A549 (cell line): ENCODE measurements at regions not wholly inside any gene's neighbourhood (a gene's known extent, or its start where the extent isn't known, plus 50 kb on each side); places are given as distances from the start of the nearest gene placed in this dataset.

ENCODE experiments used
- ATAC-seq, 2 experiments: fragments of 200-7000 bp in 1 of 2; fragments of >200 bp in 1 of 2; cut with Nextera tagmentation in 1 of 2; cut with Tn5 transposase in 1 of 2; 3 replicates each; pipeline versions ENCODE4 v1.8.0 to v1.9.1; 2018 to 2020; ENCODE audit warnings: mild to moderate bottlenecking in 1 of 2, moderate library complexity in 1 of 2
- CTCF ChIA-PET: fragments of 300-600 bp; sonication (Branson Sonifier 250); formaldehyde crosslinking; extraction: SDS; loops from one replicate; lab custom pipeline; 2021; ENCODE audit warnings: antibody characterized with exemption, inconsistent platforms; lab: Yijun Ruan, JAX
- POLR2A ChIA-PET: fragments of 350-600 bp; formaldehyde crosslinking; extraction: SDS; loops from one replicate; lab custom pipeline; 2021; ENCODE audit warnings: antibody characterized with exemption, inconsistent platforms; lab: Yijun Ruan, JAX
- DNase-seq, 2 experiments: peaks; one replicate each; pipeline versions ENCODE4 v3.0.0 to v3.0.0-alpha.2; 2011 to 2016; ENCODE audit warnings: low read depth in 1 of 2, low spot score in 1 of 2
- FAIRE-seq: peaks from 2 replicates; lab custom pipeline; 2011; peaks lifted over from hg19 to GRCh38; lab: Jason Lieb, UNC
- H3K27ac ChIP-seq, 2 experiments: fragments of >200 bp; sonication (Bioruptor Twin); formaldehyde crosslinking; 3 replicates each; pipeline ENCODE4 v1.5.1; 2016 to 2017
- H3K4me1 ChIP-seq: fragments of >200 bp; sonication (Bioruptor Twin); formaldehyde crosslinking; 3 replicates; pipeline ENCODE4 v1.6.1; 2016
- H3K4me2 ChIP-seq: fragments of >200 bp; sonication (Bioruptor Twin); formaldehyde crosslinking; 3 replicates; pipeline ENCODE4 v1.6.1; 2016
- H3K4me3 ChIP-seq: fragments of >200 bp; sonication (Bioruptor Twin); formaldehyde crosslinking; 3 replicates; pipeline ENCODE4 v1.5.1; 2016
- H3K9me3 ChIP-seq: fragments of >200 bp; sonication (Bioruptor Twin); formaldehyde crosslinking; 3 replicates; pipeline ENCODE4 v1.6.1; 2016
- FOSB ChIP-seq: fragments of 250-450 bp; sonication (Bioruptor Pico); IDR thresholded peaks from 2 replicates; pipeline ENCODE4 v1.5.0; 2020; ENCODE audit warnings: mild to moderate bottlenecking, moderate library complexity
- HOXA7 ChIP-seq: fragments of 250-450 bp; sonication (Bioruptor Pico); IDR thresholded peaks from 2 replicates; pipeline ENCODE4 v1.5.0; 2020; ENCODE audit warnings: mild to moderate bottlenecking, moderate library complexity
- HOXB13 ChIP-seq: fragments of 250-450 bp; sonication (Bioruptor Pico); IDR thresholded peaks from 2 replicates; pipeline ENCODE4 v1.5.0; 2020; ENCODE audit warnings: low read depth, mild to moderate bottlenecking, moderate library complexity
- JUNB ChIP-seq: fragments of >200 bp; sonication (Bioruptor Twin); formaldehyde crosslinking; IDR thresholded peaks from 2 replicates; pipeline ENCODE4 v1.6.1; 2016
- KDM5A ChIP-seq: fragments of 200-600 bp; sonication (generic); IDR thresholded peaks from 2 replicates; pipeline ENCODE4 v1.6.1; 2016; ENCODE audit warnings: antibody characterized with exemption, mild to moderate bottlenecking
- MAZ ChIP-seq: fragments of 150-350 bp; IDR thresholded peaks from 2 replicates; pipeline ENCODE4 v1.6.1; 2014; ENCODE audit warnings: antibody characterized with exemption, low read depth, low read length, borderline replicate concordance
- NPAS2 ChIP-seq: fragments of 250-450 bp; sonication (Bioruptor Pico); IDR thresholded peaks from 2 replicates; pipeline ENCODE4 v1.8.0; 2022; ENCODE audit warnings: mild to moderate bottlenecking, moderate library complexity, borderline replicate concordance
- PHF8 ChIP-seq: fragments of 200-600 bp; sonication (generic); IDR thresholded peaks from 2 replicates; pipeline ENCODE4 v1.6.1; 2016; ENCODE audit warnings: low read depth, mild to moderate bottlenecking, antibody characterized with exemption, moderate library complexity, borderline replicate concordance
- POLR2AphosphoS2 ChIP-seq: conservative IDR thresholded peaks from 2 replicates; pipeline ENCODE4 v1.6.1; 2012; ENCODE audit warnings: low read length, improper control_type of control experiment, inconsistent platforms
- RAD21 ChIP-seq, 2 experiments: fragments of >200 bp in 1 of 2; sonication (Bioruptor Twin) in 1 of 2; formaldehyde crosslinking in 1 of 2; IDR thresholded peaks in 1 of 2; conservative IDR thresholded peaks in 1 of 2; 2 replicates in 1 of 2; 3 replicates in 1 of 2; pipeline ENCODE4 v1.6.1; 2012 to 2018; ENCODE audit warnings: inconsistent platforms in 1 of 2
- RCOR1 ChIP-seq: fragments of 150-350 bp; IDR thresholded peaks from 2 replicates; pipeline ENCODE4 v1.6.1; 2014; ENCODE audit warnings: antibody characterized with exemption, low read length, low read depth
- RFX5 ChIP-seq: fragments of 450-650 bp; IDR thresholded peaks from 2 replicates; pipeline ENCODE4 v1.7.1; 2014; ENCODE audit warnings: antibody characterized with exemption, mild to moderate bottlenecking, moderate library complexity
- RNF2 ChIP-seq: fragments of 200-600 bp; sonication (generic); IDR thresholded peaks from 2 replicates; pipeline ENCODE4 v1.6.1; 2016; ENCODE audit warnings: low read depth, mild to moderate bottlenecking, antibody characterized with exemption, moderate library complexity, borderline replicate concordance
- SMC3 ChIP-seq: fragments of >200 bp; sonication (Bioruptor Twin); formaldehyde crosslinking; IDR thresholded peaks from 3 replicates; pipeline ENCODE4 v1.6.1; 2018; ENCODE audit warnings: inconsistent platforms
- SREBF2 ChIP-seq: fragments of 450-650 bp; IDR thresholded peaks from 2 replicates; pipeline ENCODE4 v1.6.1; 2014; ENCODE audit warnings: mild to moderate bottlenecking, moderate library complexity
- TFCP2L1 ChIP-seq: fragments of 250-450 bp; sonication (Bioruptor Pico); IDR thresholded peaks from 2 replicates; pipeline ENCODE4 v1.5.0; 2021; ENCODE audit warnings: mild to moderate bottlenecking
- TP53 ChIP-seq: fragments of 250-450 bp; sonication (Bioruptor Pico); IDR thresholded peaks from 2 replicates; pipeline ENCODE4 v1.5.0; 2021; ENCODE audit warnings: mild to moderate bottlenecking, moderate library complexity
- WGBS: methylation state at CpG from one replicate; pipeline ENCODE4 v1.1.6; 2017; ENCODE audit errors: missing lambda C conversion rate; 5-methylcytosine and 5-hydroxymethylcytosine counted together
- TF ChIP-seq, protein P1 (sequence below): fragments of >200 bp; sonication (Bioruptor Twin); formaldehyde crosslinking; IDR thresholded peaks from 3 replicates; pipeline ENCODE4 v1.6.1; 2016
- TF ChIP-seq, protein P2 (sequence below): fragments of 150-350 bp; IDR thresholded peaks from 2 replicates; pipeline ENCODE4 v1.6.1; 2014; ENCODE audit warnings: low read depth, mild to moderate bottlenecking, low read length
- TF ChIP-seq, protein P3 (sequence below): fragments of >200 bp; sonication (Bioruptor Twin); formaldehyde crosslinking; IDR thresholded peaks from 2 replicates; pipeline ENCODE4 v1.6.1; 2016
- TF ChIP-seq, protein P4 (sequence below): fragments of >200 bp; sonication (Bioruptor Twin); formaldehyde crosslinking; IDR thresholded peaks from 3 replicates; pipeline ENCODE4 v1.5.1; 2016

DNA sequence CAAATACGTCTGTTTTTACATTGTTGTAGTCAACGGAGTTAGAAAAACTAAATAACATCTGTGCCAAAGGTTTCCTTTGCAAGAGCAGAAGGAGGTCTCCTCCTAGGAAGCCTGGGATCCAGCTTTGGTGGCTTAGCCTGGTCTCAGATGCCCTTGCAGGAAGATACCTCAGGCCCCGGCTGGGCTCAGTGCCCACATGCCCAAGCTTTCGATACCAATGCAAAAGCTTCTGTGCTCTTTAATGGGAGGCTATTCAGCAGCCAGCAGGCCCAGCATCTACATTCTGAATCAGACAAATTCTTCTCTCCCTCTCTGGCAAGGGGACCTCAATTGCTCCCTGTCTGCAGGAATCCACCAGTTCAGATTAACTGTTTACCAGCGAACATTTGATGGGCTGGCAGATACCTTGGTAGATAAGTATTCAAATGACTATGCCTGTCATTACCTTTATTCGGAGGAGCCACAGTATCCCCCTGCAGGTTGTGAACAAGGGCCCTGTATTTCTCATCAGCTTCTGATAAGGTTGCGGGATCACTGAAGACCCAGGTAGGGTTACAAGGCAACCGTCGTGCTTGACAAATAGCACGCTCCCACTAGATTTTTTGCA lies 180.1 kb upstream of the KBTBD8 start:
- ChIA-PET POLR2A (no interaction called here), CTCF (interaction anchor here (1.3 to 9.8 kb wide), 4 partner anchors 14 to 564 kb away, joined by 4 to 157 read pairs (median 18); no protein-coding TSS in a partner anchor)
- no peak overlapping the region for H3K4me2 ChIP-seq
- FAIRE-seq: no peak
- WGBS: 59% methylated on average over 10 of the region's 10 CpGs
- no peak for DNase-seq
- no peak for ATAC-seq
- H3K4me1 ChIP-seq: no peaks in the 10 kb centered on the region
- H3K4me3 ChIP-seq: no peak overlapping the region
- H3K9me3 ChIP-seq: no peaks in the 10 kb centered on the region
- TF ChIP-seq PHF8: no peak
- TF ChIP-seq, protein P1, sequence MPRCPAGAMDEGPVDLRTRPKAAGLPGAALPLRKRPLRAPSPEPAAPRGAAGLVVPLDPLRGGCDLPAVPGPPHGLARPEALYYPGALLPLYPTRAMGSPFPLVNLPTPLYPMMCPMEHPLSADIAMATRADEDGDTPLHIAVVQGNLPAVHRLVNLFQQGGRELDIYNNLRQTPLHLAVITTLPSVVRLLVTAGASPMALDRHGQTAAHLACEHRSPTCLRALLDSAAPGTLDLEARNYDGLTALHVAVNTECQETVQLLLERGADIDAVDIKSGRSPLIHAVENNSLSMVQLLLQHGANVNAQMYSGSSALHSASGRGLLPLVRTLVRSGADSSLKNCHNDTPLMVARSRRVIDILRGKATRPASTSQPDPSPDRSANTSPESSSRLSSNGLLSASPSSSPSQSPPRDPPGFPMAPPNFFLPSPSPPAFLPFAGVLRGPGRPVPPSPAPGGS: no peak
- TF ChIP-seq RNF2: no peak
- TF ChIP-seq, all 56 proteins: peak for 0
- H3K27ac ChIP-seq: no peak overlapping the region

DNA sequence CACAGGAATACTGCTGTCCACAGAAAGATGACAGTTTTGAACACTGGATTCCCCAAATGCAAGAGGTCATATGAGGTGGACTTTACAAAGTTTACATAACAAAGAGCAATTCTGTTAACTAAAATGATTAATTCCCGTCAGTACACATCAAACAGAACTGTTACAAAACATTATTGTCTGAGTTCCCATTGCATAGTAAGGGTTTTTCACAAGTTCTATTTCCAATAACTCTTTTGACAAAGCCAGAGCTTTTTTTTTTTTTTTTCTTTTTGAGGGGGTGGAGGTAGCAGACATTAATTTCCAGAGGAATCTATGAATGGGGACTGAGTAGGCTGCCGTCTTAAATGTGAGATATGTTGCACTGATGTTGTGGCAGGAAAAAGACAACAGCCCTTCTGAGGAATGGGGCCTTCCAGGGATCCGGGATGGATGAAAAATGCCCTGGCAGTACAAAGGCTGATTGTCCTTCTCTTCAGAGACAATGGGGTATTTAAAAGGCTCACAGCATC lies 178.1 kb upstream of the KBTBD8 start:
- WGBS: 56% methylated on average over 3 of the region's 3 CpGs
- H3K9me3 ChIP-seq: no peaks in the 10 kb centered on the region
- ATAC-seq (no peak), FAIRE-seq (no peak), DNase-seq (no peak)
- ChIA-PET POLR2A (no interaction called here), CTCF (interaction anchor here (1.1 to 9.8 kb wide), 4 partner anchors 12 to 567 kb away, joined by 3 to 157 read pairs (median 28); no protein-coding TSS in a partner anchor)
- no peak overlapping the region for H3K4me3 ChIP-seq
- H3K27ac ChIP-seq: no peak overlapping the region
- TF ChIP-seq SREBF2 (no peak), RFX5 (no peak), JUNB (no peak), MAZ (no peak), KDM5A (no peak), TFCP2L1 (CRISPR knock-in tag) (no peak), HOXB13 (no peak), POLR2AphosphoS2 (no peak), HOXA7 (CRISPR knock-in tag) (no peak), RCOR1 (no peak)
- TF ChIP-seq, protein P2, sequence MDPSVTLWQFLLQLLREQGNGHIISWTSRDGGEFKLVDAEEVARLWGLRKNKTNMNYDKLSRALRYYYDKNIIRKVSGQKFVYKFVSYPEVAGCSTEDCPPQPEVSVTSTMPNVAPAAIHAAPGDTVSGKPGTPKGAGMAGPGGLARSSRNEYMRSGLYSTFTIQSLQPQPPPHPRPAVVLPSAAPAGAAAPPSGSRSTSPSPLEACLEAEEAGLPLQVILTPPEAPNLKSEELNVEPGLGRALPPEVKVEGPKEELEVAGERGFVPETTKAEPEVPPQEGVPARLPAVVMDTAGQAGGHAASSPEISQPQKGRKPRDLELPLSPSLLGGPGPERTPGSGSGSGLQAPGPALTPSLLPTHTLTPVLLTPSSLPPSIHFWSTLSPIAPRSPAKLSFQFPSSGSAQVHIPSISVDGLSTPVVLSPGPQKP: no peak
- TF ChIP-seq, protein P3, sequence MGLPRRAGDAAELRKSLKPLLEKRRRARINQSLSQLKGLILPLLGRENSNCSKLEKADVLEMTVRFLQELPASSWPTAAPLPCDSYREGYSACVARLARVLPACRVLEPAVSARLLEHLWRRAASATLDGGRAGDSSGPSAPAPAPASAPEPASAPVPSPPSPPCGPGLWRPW: no peak
- no peak overlapping the region for H3K4me2 ChIP-seq
- H3K4me1 ChIP-seq: no peaks in the 10 kb centered on the region

DNA sequence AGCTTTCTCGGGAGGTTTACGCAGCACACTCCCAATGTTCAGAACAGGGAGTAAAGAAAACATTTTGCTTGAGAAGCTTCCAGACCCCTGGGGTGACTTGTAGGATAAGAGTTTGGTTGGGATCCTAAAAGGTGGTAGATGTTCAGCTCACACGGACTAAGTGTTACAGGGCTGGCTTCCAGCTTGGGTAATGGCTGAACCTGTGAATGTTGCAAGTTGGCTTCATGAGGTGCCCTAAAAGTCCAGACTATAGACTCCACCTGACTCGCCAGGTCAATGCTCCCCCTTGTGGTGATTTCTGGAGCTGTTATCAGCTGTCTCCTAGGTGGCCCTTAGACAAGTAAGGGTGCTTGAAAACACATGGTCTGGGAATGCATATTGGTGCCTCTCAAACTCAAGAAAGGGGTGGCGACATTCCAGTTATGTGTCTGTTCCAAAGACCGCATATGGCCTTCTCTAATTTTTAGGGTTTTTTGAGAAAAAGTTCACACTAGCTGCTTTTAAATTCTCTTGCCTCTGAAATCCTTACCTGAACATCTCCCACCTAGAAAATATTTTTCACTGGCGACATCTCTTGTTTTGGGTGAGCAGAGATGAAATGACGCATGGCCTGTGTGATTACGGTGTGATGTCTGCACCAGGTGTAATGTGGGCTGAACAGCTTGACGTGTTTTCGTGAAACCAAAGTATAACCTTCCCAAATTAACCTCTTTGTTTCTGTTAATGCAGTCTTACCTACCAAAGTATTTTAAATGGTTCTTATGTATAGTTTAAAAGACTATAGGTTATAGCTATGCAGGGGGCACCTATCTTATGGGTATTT lies 175.7 kb upstream of the KBTBD8 start:
- no peaks in the 10 kb centered on the region for H3K4me1 ChIP-seq
- no peaks in the 10 kb centered on the region for H3K9me3 ChIP-seq
- POLR2A ChIA-PET: no interaction called here
- DNase-seq (peak; percentile 25 to 60), ATAC-seq (peak; percentile 90 to 93), FAIRE-seq (no peak)
- TF ChIP-seq TP53 (CRISPR knock-in tag) (no peak), HOXA7 (CRISPR knock-in tag) (no peak), FOSB (CRISPR knock-in tag) (no peak), RAD21 (conservative IDR thresholded peaks at IDR 0.05 in 1 of 2, IDR thresholded peaks at IDR 0.05 in 1 of 2) (peak; percentile 48 to 49; a peak in 4 of 5 replicates), SMC3 (peak; percentile 70), NPAS2 (CRISPR knock-in tag) (no peak)
- TF ChIP-seq, protein P4, sequence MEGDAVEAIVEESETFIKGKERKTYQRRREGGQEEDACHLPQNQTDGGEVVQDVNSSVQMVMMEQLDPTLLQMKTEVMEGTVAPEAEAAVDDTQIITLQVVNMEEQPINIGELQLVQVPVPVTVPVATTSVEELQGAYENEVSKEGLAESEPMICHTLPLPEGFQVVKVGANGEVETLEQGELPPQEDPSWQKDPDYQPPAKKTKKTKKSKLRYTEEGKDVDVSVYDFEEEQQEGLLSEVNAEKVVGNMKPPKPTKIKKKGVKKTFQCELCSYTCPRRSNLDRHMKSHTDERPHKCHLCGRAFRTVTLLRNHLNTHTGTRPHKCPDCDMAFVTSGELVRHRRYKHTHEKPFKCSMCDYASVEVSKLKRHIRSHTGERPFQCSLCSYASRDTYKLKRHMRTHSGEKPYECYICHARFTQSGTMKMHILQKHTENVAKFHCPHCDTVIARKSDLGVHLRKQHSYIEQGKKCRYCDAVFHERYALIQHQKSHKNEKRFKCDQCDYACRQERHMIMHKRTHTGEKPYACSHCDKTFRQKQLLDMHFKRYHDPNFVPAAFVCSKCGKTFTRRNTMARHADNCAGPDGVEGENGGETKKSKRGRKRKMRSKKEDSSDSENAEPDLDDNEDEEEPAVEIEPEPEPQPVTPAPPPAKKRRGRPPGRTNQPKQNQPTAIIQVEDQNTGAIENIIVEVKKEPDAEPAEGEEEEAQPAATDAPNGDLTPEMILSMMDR: peak; percentile 54
- WGBS: 42% methylated on average over 10 of the region's 11 CpGs
- no peak overlapping the region for H3K27ac ChIP-seq
- CTCF ChIA-PET: interaction anchor here (0.6 to 9.8 kb wide), 25 partner anchors 9 to 569 kb away, joined by 3 to 157 read pairs (median 3); no protein-coding TSS in a partner anchor
- no peak overlapping the region for H3K4me3 ChIP-seq
- no peak overlapping the region for H3K4me2 ChIP-seq
